T-helper 17 cell (primary cell): ENCODE measurements at regions not wholly inside any gene's neighbourhood (a gene's known extent, or its start where the extent isn't known, plus 50 kb on each side); places are given as distances from the start of the nearest gene placed in this dataset.
"Not testable (repeated sequence)": the region's sequence is repeated elsewhere in the genome, so short reads cannot be mapped to it uniquely, and the experiment has no call there.

Source experiments
- ATAC-seq: fragments of 150-1000 bp; cut with Tn5 transposase; 2 replicates; pipeline ENCODE4 v1.10.0; 2021; ENCODE audit warnings: mild to moderate bottlenecking, moderate library complexity
- DNase-seq, 3 donors: peaks; one replicate each; pipeline versions ENCODE4 v3.0.0 to v3.0.0-alpha.2; 2020 to 2021
- H3K9me3 ChIP-seq: one replicate; pipeline ENCODE4 v1.7.0; 2013; ENCODE audit warnings: low read length, mild to moderate bottlenecking; ENCODE audit not compliant: control insufficient read depth, poor library complexity, severe bottlenecking
- H3K27ac Mint-ChIP-seq: one replicate; pipeline ENCODE4 v1.8.0; 2022; ENCODE audit warnings: mild to moderate bottlenecking, moderate library complexity, mixed read lengths
- H3K27me3 Mint-ChIP-seq: one replicate; pipeline ENCODE4 v1.8.0; 2022; ENCODE audit warnings: mixed read lengths
- H3K36me3 Mint-ChIP-seq: one replicate; pipeline ENCODE4 v1.8.0; 2022; ENCODE audit warnings: low read depth, mixed read lengths
- H3K4me1 Mint-ChIP-seq: one replicate; pipeline ENCODE4 v1.8.0; 2022; ENCODE audit warnings: mild to moderate bottlenecking, mixed read lengths
- H3K4me3 Mint-ChIP-seq: one replicate; pipeline ENCODE4 v1.8.0; 2022; ENCODE audit warnings: mild to moderate bottlenecking, moderate library complexity, mixed read lengths

- H3K4me1 Mint-ChIP-seq: peaks cover 25% of the 10 kb centered on the region
- H3K27ac Mint-ChIP-seq: no peak overlapping the region
- ATAC-seq: no peak
- H3K36me3 Mint-ChIP-seq: no peaks in the 10 kb centered on the region
- no peaks in the 10 kb centered on the region for H3K9me3 ChIP-seq
- no peak for DNase-seq
- H3K27me3 Mint-ChIP-seq: no peaks in the 10 kb centered on the region
- H3K4me3 Mint-ChIP-seq: no peak overlapping the region
These were observed 82.7 kb downstream of the C9orf152 start for GRCh38 chr9:110125207-110125751.

GRCh38 chr9:110125763-110126351, 82.1 kb downstream of the C9orf152 start:
- peak overlapping the region; percentile 51 for H3K27ac Mint-ChIP-seq
- H3K9me3 ChIP-seq: no peaks in the 10 kb centered on the region
- no peak for DNase-seq
- no peak for ATAC-seq
- H3K4me3 Mint-ChIP-seq: no peak overlapping the region
- H3K27me3 Mint-ChIP-seq: no peaks in the 10 kb centered on the region
- peaks cover 25% of the 10 kb centered on the region for H3K4me1 Mint-ChIP-seq
- no peaks in the 10 kb centered on the region for H3K36me3 Mint-ChIP-seq

GRCh38 chr9:110126499-110126941, 81.4 kb downstream of the C9orf152 start:
- no peaks in the 10 kb centered on the region for H3K27me3 Mint-ChIP-seq
- ATAC-seq (no peak), DNase-seq (no peak)
- no peaks in the 10 kb centered on the region for H3K9me3 ChIP-seq
- H3K36me3 Mint-ChIP-seq: no peaks in the 10 kb centered on the region
- H3K4me3 Mint-ChIP-seq: no peak overlapping the region
- H3K27ac Mint-ChIP-seq: peak overlapping the region; percentile 51
- peaks cover 25% of the 10 kb centered on the region for H3K4me1 Mint-ChIP-seq

GRCh38 chr9:110126986-110127864, 80.7 kb downstream of the C9orf152 start:
- no peaks in the 10 kb centered on the region for H3K27me3 Mint-ChIP-seq
- peak overlapping the region; percentile 19 for H3K4me3 Mint-ChIP-seq
- H3K4me1 Mint-ChIP-seq: peaks cover 25% of the 10 kb centered on the region
- DNase-seq (no peak), ATAC-seq (no peak)
- H3K36me3 Mint-ChIP-seq: no peaks in the 10 kb centered on the region
- peak overlapping the region; percentile 51 for H3K27ac Mint-ChIP-seq
- no peaks in the 10 kb centered on the region for H3K9me3 ChIP-seq

GRCh38 chr9:110128664-110129329, 79.2 kb downstream of the C9orf152 start:
- Mint-ChIP-seq H3K36me3 (no peaks in the 10 kb centered on the region), H3K4me1 (peaks cover 17% of the 10 kb centered on the region), H3K27me3 (no peaks in the 10 kb centered on the region), H3K27ac (no peak overlapping the region), H3K4me3 (no peak overlapping the region)
- DNase-seq: no peak
- peak; percentile 55 for ATAC-seq
- no peaks in the 10 kb centered on the region for H3K9me3 ChIP-seq

GRCh38 chr9:110129425-110129824, 78.5 kb downstream of the C9orf152 start:
- H3K27me3 Mint-ChIP-seq: no peaks in the 10 kb centered on the region
- H3K4me3 Mint-ChIP-seq: no peak overlapping the region
- ATAC-seq (no peak), DNase-seq (no peak)
- no peak overlapping the region for H3K27ac Mint-ChIP-seq
- H3K9me3 ChIP-seq: no peaks in the 10 kb centered on the region
- no peaks in the 10 kb centered on the region for H3K36me3 Mint-ChIP-seq
- peaks cover 17% of the 10 kb centered on the region for H3K4me1 Mint-ChIP-seq

- H3K27me3 Mint-ChIP-seq: no peaks in the 10 kb centered on the region
- H3K9me3 ChIP-seq: no peaks in the 10 kb centered on the region
- peaks cover 17% of the 10 kb centered on the region for H3K4me1 Mint-ChIP-seq
- no peak overlapping the region for H3K27ac Mint-ChIP-seq
- no peak for ATAC-seq
- H3K36me3 Mint-ChIP-seq: no peaks in the 10 kb centered on the region
- H3K4me3 Mint-ChIP-seq: no peak overlapping the region
- DNase-seq: no peak
These were observed 77.7 kb downstream of the C9orf152 start for GRCh38 chr9:110130211-110130610.

- no peaks in the 10 kb centered on the region for H3K36me3 Mint-ChIP-seq
- ATAC-seq: no peak
- no peaks in the 10 kb centered on the region for H3K9me3 ChIP-seq
- no peak overlapping the region for H3K4me3 Mint-ChIP-seq
- no peaks in the 10 kb centered on the region for H3K27me3 Mint-ChIP-seq
- H3K4me1 Mint-ChIP-seq: peaks cover 10% of the 10 kb centered on the region
- no peak overlapping the region for H3K27ac Mint-ChIP-seq
- no peak for DNase-seq
These were observed 77.1 kb downstream of the C9orf152 start for GRCh38 chr9:110130791-110131416.

- no peaks in the 10 kb centered on the region for H3K9me3 ChIP-seq
- Mint-ChIP-seq H3K4me1 (peaks cover 9% of the 10 kb centered on the region), H3K36me3 (peaks cover 2% of the 10 kb centered on the region), H3K27me3 (no peaks in the 10 kb centered on the region), H3K27ac (peak overlapping the region; percentile 12), H3K4me3 (no peak overlapping the region)
- DNase-seq: no peak
- no peak for ATAC-seq
These were observed 76.5 kb downstream of the C9orf152 start for GRCh38 chr9:110131499-110131898.

GRCh38 chr9:110132531-110132930, 75.4 kb downstream of the C9orf152 start:
- not testable (repeated sequence) for H3K9me3 ChIP-seq, ATAC-seq, H3K4me1 Mint-ChIP-seq, DNase-seq, H3K4me3 Mint-ChIP-seq, H3K36me3 Mint-ChIP-seq, H3K27me3 Mint-ChIP-seq
- peak overlapping the region; percentile 12 for H3K27ac Mint-ChIP-seq

- Mint-ChIP-seq H3K27me3 (no peaks in the 10 kb centered on the region), H3K36me3 (peaks cover 6% of the 10 kb centered on the region), H3K27ac (no peak overlapping the region), H3K4me1 (peaks cover 8% of the 10 kb centered on the region), H3K4me3 (no peak overlapping the region)
- ATAC-seq (no peak), DNase-seq (no peak)
- no peaks in the 10 kb centered on the region for H3K9me3 ChIP-seq
These were observed 74.9 kb downstream of the C9orf152 start for GRCh38 chr9:110133059-110133458.

- H3K4me3 Mint-ChIP-seq: no peak overlapping the region
These were observed 74.2 kb downstream of the C9orf152 start for GRCh38 chr9:110133608-110134210.

More at GRCh38 chr9:110133608-110134210, 74.2 kb downstream of the C9orf152 start:
- DNase-seq (no peak), ATAC-seq (no peak)
- no peaks in the 10 kb centered on the region for H3K9me3 ChIP-seq
- Mint-ChIP-seq H3K36me3 (peaks cover 6% of the 10 kb centered on the region), H3K4me1 (peaks cover 8% of the 10 kb centered on the region), H3K27ac (no peak overlapping the region), H3K27me3 (no peaks in the 10 kb centered on the region)
